ENCODE measurements at regions not wholly inside any gene's neighbourhood (a gene's known extent, or its start where the extent isn't known, plus 50 kb on each side); places are given as distances from the start of the nearest gene placed in this dataset.
A peak's percentile ranks its signal among the peaks of the same experiment; 100 is the strongest.

DNA sequence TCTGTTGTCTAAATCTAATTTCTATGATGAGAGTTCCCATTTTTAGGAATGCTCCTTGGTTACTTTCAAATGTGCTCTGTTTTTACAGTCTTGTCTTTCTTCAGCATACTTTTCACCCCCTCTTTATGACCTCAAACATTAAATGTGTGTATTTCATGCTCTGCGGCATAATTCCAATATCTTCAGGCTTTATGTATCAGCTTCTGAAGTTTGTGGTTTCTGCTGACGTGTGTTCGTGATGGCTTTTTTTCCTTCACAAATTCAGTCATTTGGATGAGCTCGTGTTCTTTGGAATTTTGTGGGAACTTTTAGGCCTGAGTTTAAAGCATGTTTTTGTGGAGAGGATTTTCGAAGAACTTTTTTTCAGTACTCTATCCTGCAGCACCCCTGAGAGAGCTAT lies 97.7 kb upstream of the CHRNA7 start:
- Histone ChIP-seq H3K79me2 (ENCODE audit: low read length) (no peaks in the 10 kb centered on the region), H3K9ac (ENCODE audit: low read length) (no peak overlapping the region), H3K9me3 (ENCODE audit: low read length) (no peaks in the 10 kb centered on the region), H3K27ac (ENCODE audit: low read length) (no peak overlapping the region), H3F3A (ENCODE audit: low read length, unreplicated experiment) (no peaks in the 10 kb centered on the region), H3K4me1 (ENCODE audit: insufficient read depth, low read length) (no peaks in the 10 kb centered on the region), H3K4me3 (ENCODE audit: low read length) (no peak overlapping the region), H3K36me3 (ENCODE audit: low read depth, low read length) (no peaks in the 10 kb centered on the region), H4K20me1 (ENCODE audit: low read length) (no peaks in the 10 kb centered on the region), H2AFZ (ENCODE audit: low read length) (no peak overlapping the region), H3K9me2 (replicated peaks; ENCODE audit: low read length) (no peaks in the 10 kb centered on the region), H3K4me2 (ENCODE audit: low read length) (no peak overlapping the region), H3K27me3 (ENCODE audit: low read length) (peaks cover 31% of the 10 kb centered on the region)
- TF ChIP-seq EZH2phosphoT487 (IDR thresholded peaks at IDR 0.05; ENCODE audit: borderline replicate concordance, low read length) (no peak), EZH2 (IDR thresholded peaks at IDR 0.05; ENCODE audit: low read length, unreplicated experiment) (no peak)
- TF ChIP-seq, protein P1, sequence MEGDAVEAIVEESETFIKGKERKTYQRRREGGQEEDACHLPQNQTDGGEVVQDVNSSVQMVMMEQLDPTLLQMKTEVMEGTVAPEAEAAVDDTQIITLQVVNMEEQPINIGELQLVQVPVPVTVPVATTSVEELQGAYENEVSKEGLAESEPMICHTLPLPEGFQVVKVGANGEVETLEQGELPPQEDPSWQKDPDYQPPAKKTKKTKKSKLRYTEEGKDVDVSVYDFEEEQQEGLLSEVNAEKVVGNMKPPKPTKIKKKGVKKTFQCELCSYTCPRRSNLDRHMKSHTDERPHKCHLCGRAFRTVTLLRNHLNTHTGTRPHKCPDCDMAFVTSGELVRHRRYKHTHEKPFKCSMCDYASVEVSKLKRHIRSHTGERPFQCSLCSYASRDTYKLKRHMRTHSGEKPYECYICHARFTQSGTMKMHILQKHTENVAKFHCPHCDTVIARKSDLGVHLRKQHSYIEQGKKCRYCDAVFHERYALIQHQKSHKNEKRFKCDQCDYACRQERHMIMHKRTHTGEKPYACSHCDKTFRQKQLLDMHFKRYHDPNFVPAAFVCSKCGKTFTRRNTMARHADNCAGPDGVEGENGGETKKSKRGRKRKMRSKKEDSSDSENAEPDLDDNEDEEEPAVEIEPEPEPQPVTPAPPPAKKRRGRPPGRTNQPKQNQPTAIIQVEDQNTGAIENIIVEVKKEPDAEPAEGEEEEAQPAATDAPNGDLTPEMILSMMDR (conservative IDR thresholded peaks at IDR 0.05; ENCODE audit: low read depth, low read length): no peak
- intact Hi-C loops (cut with micrococcal nuclease): no loop called here
- ATAC-seq (no peak), DNase-seq (no peak)
- CTCF ChIA-PET: no interaction called here
- POLR2A ChIA-PET (ENCODE audit: unreplicated experiment): no interaction called here
- BruUV-seq (replicated peaks): no TSS peak

DNA sequence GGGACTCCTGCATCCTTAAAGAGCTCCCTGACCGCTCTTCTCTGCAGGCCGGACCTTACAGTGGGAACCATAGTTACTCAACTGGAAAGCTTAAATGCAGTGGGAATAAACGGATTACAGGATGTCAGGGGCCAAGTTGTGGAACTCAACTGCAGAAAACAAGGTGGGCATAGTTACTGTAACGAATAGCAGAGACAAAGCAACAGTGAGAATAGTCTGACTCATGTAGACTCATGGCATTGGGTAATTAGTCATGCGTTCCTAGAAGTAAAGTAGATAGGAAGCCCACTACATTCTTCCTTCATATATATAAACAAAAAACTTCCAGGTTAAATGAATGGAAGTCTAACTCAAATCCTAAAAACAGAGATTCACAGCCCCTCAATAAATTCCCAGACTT lies 95.5 kb upstream of the CHRNA7 start:
- H4K20me1 ChIP-seq (ENCODE audit: low read length): no peaks in the 10 kb centered on the region
- ATAC-seq (no peak), DNase-seq (peak; percentile 31)
- H3K4me2 ChIP-seq (ENCODE audit: low read length): no peak overlapping the region
- no peaks in the 10 kb centered on the region for H3K4me1 ChIP-seq (ENCODE audit: insufficient read depth, low read length)
- H3F3A ChIP-seq (ENCODE audit: low read length, unreplicated experiment): no peaks in the 10 kb centered on the region
- no peak overlapping the region for H2AFZ ChIP-seq (ENCODE audit: low read length)
- no peaks in the 10 kb centered on the region for H3K9me2 ChIP-seq (replicated peaks; ENCODE audit: low read length)
- no peaks in the 10 kb centered on the region for H3K36me3 ChIP-seq (ENCODE audit: low read depth, low read length)
- intact Hi-C loops (cut with micrococcal nuclease): no loop called here
- no peaks in the 10 kb centered on the region for H3K9me3 ChIP-seq (ENCODE audit: low read length)
- POLR2A ChIA-PET (ENCODE audit: unreplicated experiment): no interaction called here
- H3K9ac ChIP-seq (ENCODE audit: low read length): no peak overlapping the region
- no peak for TF ChIP-seq EZH2phosphoT487 (IDR thresholded peaks at IDR 0.05; ENCODE audit: borderline replicate concordance, low read length)
- no peak for TF ChIP-seq EZH2 (IDR thresholded peaks at IDR 0.05; ENCODE audit: low read length, unreplicated experiment)
- TF ChIP-seq, protein P1 (conservative IDR thresholded peaks at IDR 0.05; ENCODE audit: low read depth, low read length): no peak
- no peak overlapping the region for H3K4me3 ChIP-seq (ENCODE audit: low read length)
- CTCF ChIA-PET: no interaction called here
- H3K79me2 ChIP-seq (ENCODE audit: low read length): no peaks in the 10 kb centered on the region
- H3K27me3 ChIP-seq (ENCODE audit: low read length): peaks cover 19% of the 10 kb centered on the region
- H3K27ac ChIP-seq (ENCODE audit: low read length): no peak overlapping the region
- no TSS peak for BruUV-seq (replicated peaks)

DNA sequence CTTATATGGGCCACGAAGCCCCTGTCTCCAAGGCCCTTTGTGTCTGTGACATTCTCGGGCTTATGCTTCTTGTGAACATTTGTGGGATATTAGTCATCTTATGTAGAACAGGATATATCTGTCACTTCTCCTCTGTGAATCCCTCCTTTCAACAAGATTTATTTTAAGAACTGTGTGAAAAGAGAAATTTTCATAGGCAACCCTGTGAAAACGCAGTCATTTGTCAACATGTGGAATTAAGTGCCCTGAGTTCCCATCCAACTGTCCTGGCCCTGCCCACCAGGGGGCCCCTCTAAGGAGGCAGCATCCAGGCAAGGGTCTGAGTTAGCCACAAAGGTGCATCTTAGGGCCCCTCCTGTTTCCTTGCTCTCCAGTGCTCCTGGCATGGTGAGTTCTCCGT lies 76.8 kb upstream of the CHRNA7 start:
- BruUV-seq (replicated peaks): no TSS peak
- ATAC-seq: no peak
- CTCF ChIA-PET: no interaction called here

More for the DNA sequence above, 76.8 kb upstream of the CHRNA7 start:
- Histone ChIP-seq H3K4me2 (ENCODE audit: low read length) (no peak overlapping the region), H3K9me3 (ENCODE audit: low read length) (0 out of 2 replicates have a peak, but pooled peaks cover 8% of the 10 kb centered on the region), H3K4me3 (ENCODE audit: low read length) (no peak overlapping the region), H3K27ac (ENCODE audit: low read length) (no peak overlapping the region), H3K27me3 (ENCODE audit: low read length) (peaks cover 6% of the 10 kb centered on the region; the same call in 1 of the 2 replicates), H2AFZ (ENCODE audit: low read length) (no peak overlapping the region), H3F3A (ENCODE audit: low read length, unreplicated experiment) (no peaks in the 10 kb centered on the region), H3K9ac (ENCODE audit: low read length) (no peak overlapping the region), H4K20me1 (ENCODE audit: low read length) (no peaks in the 10 kb centered on the region), H3K79me2 (ENCODE audit: low read length) (no peaks in the 10 kb centered on the region), H3K9me2 (replicated peaks; ENCODE audit: low read length) (no peaks in the 10 kb centered on the region), H3K36me3 (ENCODE audit: low read depth, low read length) (no peaks in the 10 kb centered on the region), H3K4me1 (ENCODE audit: insufficient read depth, low read length) (no peaks in the 10 kb centered on the region)
- POLR2A ChIA-PET (ENCODE audit: unreplicated experiment): no interaction called here
- intact Hi-C loops (cut with micrococcal nuclease): no loop called here
- TF ChIP-seq EZH2 (IDR thresholded peaks at IDR 0.05; ENCODE audit: low read length, unreplicated experiment): no peak
- TF ChIP-seq, protein P1 (conservative IDR thresholded peaks at IDR 0.05; ENCODE audit: low read depth, low read length): no peak
- no peak for TF ChIP-seq EZH2phosphoT487 (IDR thresholded peaks at IDR 0.05; ENCODE audit: borderline replicate concordance, low read length)
- no peak for DNase-seq

Data from PC-3 (cell line).